Midbrain (tissue), 1 donor: ENCODE measurements at regions not wholly inside any gene's neighbourhood (a gene's known extent, or its start where the extent isn't known, plus 50 kb on each side); places are given as distances from the start of the nearest gene placed in this dataset.
"Not testable (repeated sequence)": the region's sequence is repeated elsewhere in the genome, so short reads cannot be mapped to it uniquely, and the experiment has no call there.

Experiments
- DNase-seq: peaks from one replicate; lab custom pipeline; 2025; lab: John Stamatoyannopoulos, UW

GRCh38 chr11:28815110-28815509, 706.9 kb downstream of the METTL15 start:
- DNase-seq, result no peak

DNA sequence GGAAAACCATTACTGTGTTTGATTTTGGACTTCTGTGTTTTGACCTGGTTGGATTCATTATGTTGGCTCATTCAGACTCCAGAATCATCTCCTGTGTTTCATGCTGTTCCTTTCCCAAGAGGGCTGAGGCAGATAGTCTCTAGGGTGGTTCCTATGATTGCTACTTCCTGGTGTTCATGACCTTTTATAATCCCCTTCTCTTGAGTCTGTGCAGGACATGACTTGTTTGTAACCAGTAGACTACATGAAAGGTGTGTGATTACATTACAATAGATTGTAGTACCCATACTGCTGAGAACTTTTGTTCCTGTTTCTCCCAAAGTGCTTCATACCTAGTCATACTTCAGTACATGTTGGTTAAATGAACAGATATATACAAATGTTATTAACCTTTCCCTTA, 700.6 kb downstream of the METTL15 start:
- DNase-seq, result no peak

DNA sequence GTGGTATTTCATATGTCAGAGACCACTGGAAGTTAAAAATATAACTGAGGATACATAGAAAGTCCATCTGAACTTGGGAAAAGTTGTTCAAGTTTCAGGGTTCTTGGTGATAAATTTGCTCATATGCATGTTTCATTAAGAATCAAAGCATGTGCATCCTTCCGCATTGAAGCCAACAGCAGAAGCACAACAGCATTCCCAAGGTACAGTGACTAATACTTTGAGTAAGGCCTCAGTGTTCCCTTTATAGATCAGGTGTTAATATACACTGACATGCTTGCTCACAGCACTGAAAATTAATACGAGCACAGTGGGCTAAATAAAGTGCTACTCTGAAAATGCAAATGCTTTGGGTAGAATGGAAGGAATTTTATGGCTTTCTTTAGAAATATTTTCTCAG, 691.1 kb downstream of the METTL15 start:
- DNase-seq, result no peak

GRCh38 chr11:28798286-28798685, 690.1 kb downstream of the METTL15 start:
- DNase-seq, result no peak

DNA sequence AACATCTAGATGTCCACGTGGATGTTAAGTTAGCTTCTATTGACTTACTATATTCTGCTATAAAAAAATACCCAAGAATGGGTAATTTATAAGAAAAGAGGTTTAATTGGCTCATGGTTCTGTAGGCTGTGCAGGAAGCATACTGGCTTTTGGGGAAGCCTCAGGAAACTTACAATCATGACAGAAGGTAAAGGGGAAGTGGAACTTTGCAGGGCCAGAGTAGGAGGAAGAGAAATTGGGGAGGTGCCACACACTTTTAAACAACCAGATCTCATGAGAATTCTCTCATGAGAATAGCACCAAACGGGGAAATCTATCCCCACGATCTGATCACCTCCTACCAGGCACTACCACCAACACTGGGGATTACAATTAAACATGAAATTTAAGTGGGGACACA, 689.3 kb downstream of the METTL15 start:
- DNase-seq, result no peak

DNA sequence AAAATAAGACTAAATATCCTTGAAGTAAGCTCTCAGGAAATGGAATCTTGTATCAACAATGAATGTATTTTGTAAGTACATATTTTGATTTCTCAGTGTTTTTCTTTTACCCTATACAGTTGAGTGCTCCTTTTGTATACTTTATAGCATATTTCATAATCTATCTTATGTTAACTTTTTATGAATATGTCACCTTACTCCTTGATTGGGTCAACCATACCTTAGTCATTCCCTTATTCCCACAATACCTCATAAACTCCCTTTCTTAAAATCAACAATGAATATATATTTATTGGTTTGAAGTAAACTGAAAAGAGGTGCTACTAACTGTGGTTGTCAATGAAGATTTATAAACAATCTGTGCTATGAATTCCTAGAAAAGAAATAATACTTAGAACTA, 686.2 kb downstream of the METTL15 start:
- no peak for DNase-seq

- DNase-seq, result no peak
Observed at GRCh38 chr11:28793282-28793738, 685.1 kb downstream of the METTL15 start.

GRCh38 chr11:28792856-28793255, 684.7 kb downstream of the METTL15 start:
- DNase-seq, result no peak

DNA sequence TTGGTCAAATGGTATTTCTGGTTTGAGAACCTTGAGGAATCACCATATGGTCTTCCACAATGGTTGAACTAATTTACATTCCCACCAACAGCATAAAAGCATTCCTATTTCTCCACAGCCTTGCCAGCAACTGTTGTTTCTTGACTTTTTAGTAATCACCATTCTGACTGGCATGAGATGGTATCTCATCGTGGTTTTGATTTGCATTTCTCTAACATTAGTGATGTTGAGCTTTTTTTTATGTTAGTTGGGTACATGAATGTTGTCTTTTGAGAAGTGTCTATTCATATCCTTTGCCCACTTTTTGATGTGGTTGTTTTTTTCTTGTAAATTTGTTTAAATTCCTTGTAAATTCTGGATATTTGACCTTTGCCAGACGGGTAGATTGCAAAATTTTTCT, 679.7 kb downstream of the METTL15 start:
- DNase-seq, result not testable (repeated sequence)

DNA sequence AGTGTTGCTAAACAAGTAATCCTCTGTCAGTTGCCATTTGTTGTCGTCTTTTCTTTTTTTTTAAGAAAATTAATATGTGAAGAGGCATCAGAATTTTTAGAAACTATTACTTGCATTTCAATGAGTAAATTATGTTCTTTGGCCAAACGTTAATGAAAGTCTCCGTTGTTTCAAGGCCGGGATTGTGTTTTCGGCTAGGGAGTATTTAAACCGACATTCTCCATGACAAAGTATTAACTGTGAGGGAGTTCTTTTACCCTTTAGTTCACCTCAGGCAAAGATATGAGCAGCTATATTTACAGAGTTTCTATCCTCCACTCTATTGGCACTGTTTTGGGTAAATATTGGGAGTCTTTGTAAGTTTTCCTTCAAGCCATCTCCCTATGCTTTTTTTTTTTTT, 668.9 kb downstream of the METTL15 start:
- DNase-seq, result no peak

GRCh38 chr11:28773606-28774005, 665.4 kb downstream of the METTL15 start:
- no peak for DNase-seq

DNA sequence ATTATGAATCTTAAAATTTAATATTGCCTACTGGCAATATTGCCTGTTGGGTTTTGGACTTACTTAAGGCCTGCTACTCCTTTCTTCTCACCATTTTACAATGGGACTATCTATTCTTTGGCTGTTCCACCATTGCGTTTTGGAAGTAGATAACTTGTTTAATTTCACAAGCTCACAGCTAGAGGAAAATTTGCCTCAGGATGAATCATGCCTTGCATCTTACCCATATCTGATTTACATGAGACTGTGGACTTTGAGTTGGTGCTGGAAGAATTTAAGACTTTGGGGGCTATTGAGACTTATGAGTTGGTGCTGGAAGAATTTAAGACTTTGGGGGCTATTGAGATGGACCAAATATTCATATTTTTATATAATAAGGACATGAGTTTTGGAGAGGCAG, 662.6 kb downstream of the METTL15 start:
- DNase-seq, result no peak

DNA sequence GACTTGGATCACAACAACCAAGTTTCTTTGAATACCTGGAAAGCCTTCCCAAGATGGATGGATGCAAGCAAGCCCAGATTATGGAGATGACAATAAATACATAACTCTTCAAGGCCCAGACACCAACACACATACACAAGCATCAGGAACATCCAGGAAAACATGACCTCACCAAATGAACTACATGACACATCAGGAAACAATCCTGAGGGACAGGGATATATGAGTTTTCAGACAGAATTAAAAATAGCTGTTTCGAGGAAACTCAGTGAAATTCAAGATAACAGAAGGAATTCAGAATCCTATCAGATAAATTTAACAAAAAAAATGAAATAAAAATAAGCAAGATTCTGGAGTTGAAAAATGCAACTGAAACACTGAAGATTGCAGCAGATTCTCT, 659.4 kb downstream of the METTL15 start:
- no peak for DNase-seq

- no peak for DNase-seq
Observed at GRCh38 chr11:28763876-28764275, 655.7 kb downstream of the METTL15 start.

- DNase-seq, result no peak
Observed at GRCh38 chr11:28763151-28763550, 655.0 kb downstream of the METTL15 start.

GRCh38 chr11:28760676-28761390, 652.6 kb downstream of the METTL15 start:
- no peak for DNase-seq

GRCh38 chr11:28759311-28759710, 651.1 kb downstream of the METTL15 start:
- DNase-seq, result no peak

GRCh38 chr11:28757725-28758515, 649.7 kb downstream of the METTL15 start:
- no peak for DNase-seq

GRCh38 chr11:28756977-28757376, 648.8 kb downstream of the METTL15 start:
- DNase-seq, result no peak

DNA sequence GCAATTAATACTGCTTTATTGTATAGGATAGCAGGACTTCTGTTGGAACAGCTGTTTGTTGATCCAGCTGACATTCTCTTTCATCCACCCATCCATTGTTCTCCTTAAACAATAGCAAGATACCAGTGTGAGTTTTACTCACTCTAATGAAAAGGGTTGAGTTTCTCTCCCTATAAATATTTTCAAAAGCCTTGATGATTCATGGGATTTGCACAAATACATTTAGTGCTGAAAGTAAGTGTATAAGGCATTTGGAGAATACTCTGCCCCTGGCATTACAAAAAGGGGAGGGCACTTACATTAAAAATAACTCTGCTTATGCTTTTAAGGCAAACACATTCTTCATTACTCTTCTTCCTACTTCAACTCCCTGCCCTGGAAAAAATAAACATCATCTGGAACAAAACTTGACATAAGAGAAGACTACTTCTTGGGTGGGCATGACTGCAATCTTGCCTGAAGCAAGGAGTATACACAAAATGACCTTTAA, 634.9 kb downstream of the METTL15 start:
- DNase-seq, result no peak

DNA sequence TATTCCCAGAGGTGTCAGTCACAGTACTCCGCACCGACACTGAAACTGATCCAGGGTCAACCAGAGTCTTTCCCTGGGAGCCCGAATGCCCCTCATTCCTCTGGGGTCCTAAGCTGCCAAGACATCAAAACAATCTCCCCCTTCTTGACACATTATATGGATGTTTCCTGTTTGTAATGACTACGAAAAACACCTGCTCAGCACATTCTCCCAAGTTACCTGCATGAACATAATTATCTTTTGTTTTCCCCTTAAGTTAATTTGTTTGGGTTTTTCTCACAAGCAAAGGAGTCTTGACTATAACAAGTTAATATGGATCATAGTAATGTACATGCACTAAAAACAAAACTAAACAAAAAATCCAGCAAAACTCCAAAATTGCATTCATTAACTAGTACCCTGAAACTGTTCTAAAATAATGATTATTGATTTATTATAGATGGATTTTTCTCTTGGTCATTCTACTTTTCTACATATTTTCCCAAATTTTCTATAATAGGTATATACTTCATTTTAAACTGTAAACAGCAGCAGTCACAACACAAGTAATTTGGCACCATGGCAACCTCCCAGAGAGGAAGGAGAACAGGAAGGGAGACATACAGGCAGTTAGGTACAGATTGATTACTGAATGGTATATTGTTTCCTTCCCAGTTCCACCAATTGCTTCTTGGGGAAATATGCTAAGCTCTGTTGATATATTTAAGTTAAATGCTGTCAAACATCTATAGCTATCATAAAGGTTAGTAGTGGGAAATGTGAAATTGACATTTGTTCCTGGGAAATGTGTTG, 631.5 kb downstream of the METTL15 start:
- DNase-seq, result no peak

- no peak for DNase-seq
Observed at GRCh38 chr11:28738549-28738948, 630.4 kb downstream of the METTL15 start.
